Liver (tissue), 3 donors: ENCODE measurements at regions not wholly inside any gene's neighbourhood (a gene's known extent, or its start where the extent isn't known, plus 50 kb on each side); places are given as distances from the start of the nearest gene placed in this dataset.

Source experiments
- CTCF ChIP-seq: fragments of 150-350 bp; IDR thresholded peaks from 2 replicates; pipeline ENCODE4 v1.5.1; 2017; ENCODE audit warnings: improper control_type of control experiment, low read depth, low read length; ENCODE audit not compliant: missing input control
- GABPA ChIP-seq, 2 donors: IDR thresholded peaks in 1 of 2; conservative IDR thresholded peaks in 1 of 2; 2 replicates each; pipeline ENCODE4 v1.6.1; 2016; ENCODE audit warnings: antibody characterized with exemption in 2 of 2, mild to moderate bottlenecking in 1 of 2, moderate library complexity in 1 of 2
- MAX ChIP-seq: IDR thresholded peaks from 2 replicates; pipeline ENCODE4 v1.6.1; 2016; ENCODE audit warnings: antibody characterized with exemption
- SP1 ChIP-seq: IDR thresholded peaks from 2 replicates; pipeline ENCODE4 v1.6.1; 2018; ENCODE audit warnings: antibody characterized with exemption, mild to moderate bottlenecking
- ZBTB33 ChIP-seq: IDR thresholded peaks from 2 replicates; pipeline ENCODE4 v1.6.1; 2016; ENCODE audit warnings: antibody characterized with exemption
- donor health status: healthy.
- donor health status: healthy.

GRCh38 chr4:31645236-31645635 lies 925.1 kb downstream of the PCDH7 start:
- TF ChIP-seq SP1 (no peak), GABPA (IDR thresholded peaks at IDR 0.05 in 1 of 2, conservative IDR thresholded peaks at IDR 0.05 in 1 of 2) (no peak), CTCF (no peak), MAX (no peak), ZBTB33 (no peak)
